HS-27A (cell line): ENCODE measurements at regions not wholly inside any gene's neighbourhood (a gene's known extent, or its start where the extent isn't known, plus 50 kb on each side); places are given as distances from the start of the nearest gene placed in this dataset.
"Not testable (repeated sequence)": the region's sequence is repeated elsewhere in the genome, so short reads cannot be mapped to it uniquely, and the experiment has no call there.

ENCODE experiments used
- DNase-seq: peaks from one replicate; pipeline ENCODE4 v3.0.0-alpha.2; 2012; ENCODE audit warnings: low read depth, missing footprints

GRCh38 chr12:33678221-33678964, 238.8 kb upstream of the SYT10 start:
- DNase-seq = no peak

- no peak for DNase-seq
Measured at GRCh38 chr12:33690562-33690961, 250.9 kb upstream of the SYT10 start.

GRCh38 chr12:33703221-33703620, 263.6 kb upstream of the SYT10 start:
- peak; percentile 48 for DNase-seq

- DNase-seq = no peak
Measured at GRCh38 chr12:33706927-33707326, 267.3 kb upstream of the SYT10 start.

- DNase-seq = no peak
Measured at GRCh38 chr12:33708935-33709334, 269.3 kb upstream of the SYT10 start.

- DNase-seq = no peak
Measured at GRCh38 chr12:33710548-33710947, 270.9 kb upstream of the SYT10 start.

- no peak for DNase-seq
Measured at GRCh38 chr12:33718631-33719030, 279.0 kb upstream of the SYT10 start.

- DNase-seq = no peak
Measured at GRCh38 chr12:33721561-33721960, 281.9 kb upstream of the SYT10 start.

GRCh38 chr12:33724867-33725266, 285.2 kb upstream of the SYT10 start:
- no peak for DNase-seq

GRCh38 chr12:33734871-33735270, 287.4 kb upstream of the ALG10 start:
- no peak for DNase-seq

GRCh38 chr12:33752854-33753253, 269.4 kb upstream of the ALG10 start:
- DNase-seq = peak; percentile 59

GRCh38 chr12:33757701-33758100, 264.6 kb upstream of the ALG10 start:
- no peak for DNase-seq

GRCh38 chr12:33759279-33759678, 263.0 kb upstream of the ALG10 start:
- no peak for DNase-seq

GRCh38 chr12:33763331-33763730, 259.0 kb upstream of the ALG10 start:
- DNase-seq = no peak

GRCh38 chr12:33770652-33771051, 251.6 kb upstream of the ALG10 start:
- DNase-seq = no peak

- DNase-seq = peak; percentile 27
Measured at GRCh38 chr12:33771889-33772288, 250.4 kb upstream of the ALG10 start.

GRCh38 chr12:33773091-33773490, 249.2 kb upstream of the ALG10 start:
- not testable (repeated sequence) for DNase-seq

GRCh38 chr12:33786532-33786931, 235.8 kb upstream of the ALG10 start:
- no peak for DNase-seq

GRCh38 chr12:33794954-33795353, 227.3 kb upstream of the ALG10 start:
- DNase-seq = no peak

- peak; percentile 99 for DNase-seq
Measured at GRCh38 chr12:33795536-33795935, 226.8 kb upstream of the ALG10 start.

GRCh38 chr12:33813536-33813935, 208.8 kb upstream of the ALG10 start:
- no peak for DNase-seq

GRCh38 chr12:33817713-33818112, 204.6 kb upstream of the ALG10 start:
- no peak for DNase-seq

- DNase-seq = no peak
Measured at GRCh38 chr12:33818313-33818712, 204.0 kb upstream of the ALG10 start.

GRCh38 chr12:33825442-33825841, 196.9 kb upstream of the ALG10 start:
- DNase-seq = peak; percentile 79
